NCI-H1694 treated with DMSO at 0.1 percent for 48 hours (cell line): ENCODE measurements at regions not wholly inside any gene's neighbourhood (a gene's known extent, or its start where the extent isn't known, plus 50 kb on each side); places are given as distances from the start of the nearest gene placed in this dataset.

Experiments
- DNase-seq: peaks from one replicate; lab custom pipeline; 2025; lab: John Stamatoyannopoulos, UW

GRCh38 chr13:31853643-31854326, 114.5 kb downstream of the RXFP2 start:
- no peak for DNase-seq

- DNase-seq, result no peak
Observed at GRCh38 chr13:31859571-31859970, 120.2 kb downstream of the RXFP2 start.

- DNase-seq, result no peak
Observed at GRCh38 chr13:31860002-31860401, 120.7 kb downstream of the RXFP2 start.

- DNase-seq, result no peak
Observed at GRCh38 chr13:31862828-31863227, 123.5 kb downstream of the RXFP2 start.

- no peak for DNase-seq
Observed at GRCh38 chr13:31864307-31864706, 125.0 kb downstream of the RXFP2 start.

- no peak for DNase-seq
Observed at GRCh38 chr13:31866099-31866498, 126.8 kb downstream of the RXFP2 start.

- DNase-seq, result no peak
Observed at GRCh38 chr13:31867709-31868108, 128.4 kb downstream of the RXFP2 start.

- no peak for DNase-seq
Observed at GRCh38 chr13:31869582-31869981, 130.3 kb downstream of the RXFP2 start.

- DNase-seq, result no peak
Observed at GRCh38 chr13:31870511-31870910, 131.2 kb downstream of the RXFP2 start.

- DNase-seq, result no peak
Observed at GRCh38 chr13:31873145-31873544, 133.8 kb downstream of the RXFP2 start.

GRCh38 chr13:31875134-31875533, 135.8 kb downstream of the RXFP2 start:
- DNase-seq, result no peak

GRCh38 chr13:31878052-31878451, 138.7 kb downstream of the RXFP2 start:
- DNase-seq, result no peak

- no peak for DNase-seq
Observed at GRCh38 chr13:31878495-31878894, 139.2 kb downstream of the RXFP2 start.

- DNase-seq, result no peak
Observed at GRCh38 chr13:31878955-31879354, 139.6 kb downstream of the RXFP2 start.

GRCh38 chr13:31880851-31881494, 141.6 kb downstream of the RXFP2 start:
- DNase-seq, result no peak

- no peak for DNase-seq
Observed at GRCh38 chr13:31881495-31881882, 142.2 kb downstream of the RXFP2 start.

GRCh38 chr13:31882794-31883193, 143.5 kb downstream of the RXFP2 start:
- no peak for DNase-seq

- DNase-seq, result no peak
Observed at GRCh38 chr13:31884556-31884955, 145.2 kb downstream of the RXFP2 start.

GRCh38 chr13:31885994-31886393, 145.6 kb upstream of the FRY start:
- DNase-seq, result peak; percentile 81

- no peak for DNase-seq
Observed at GRCh38 chr13:31887286-31887685, 144.3 kb upstream of the FRY start.

- DNase-seq, result no peak
Observed at GRCh38 chr13:31890946-31891345, 140.6 kb upstream of the FRY start.

- no peak for DNase-seq
Observed at GRCh38 chr13:31891472-31891871, 140.1 kb upstream of the FRY start.

- no peak for DNase-seq
Observed at GRCh38 chr13:31894931-31895330, 136.6 kb upstream of the FRY start.

GRCh38 chr13:31895691-31896090, 135.9 kb upstream of the FRY start:
- DNase-seq, result no peak
